A549 (cell line): ENCODE measurements at regions not wholly inside any gene's neighbourhood (a gene's known extent, or its start where the extent isn't known, plus 50 kb on each side); places are given as distances from the start of the nearest gene placed in this dataset.

ENCODE experiments used
- ATAC-seq, 2 experiments: fragments of 200-7000 bp in 1 of 2; fragments of >200 bp in 1 of 2; cut with Nextera tagmentation in 1 of 2; cut with Tn5 transposase in 1 of 2; 3 replicates each; pipeline versions ENCODE4 v1.8.0 to v1.9.1; 2018 to 2020; ENCODE audit warnings: mild to moderate bottlenecking in 1 of 2, moderate library complexity in 1 of 2
- CTCF ChIA-PET: fragments of 300-600 bp; sonication (Branson Sonifier 250); formaldehyde crosslinking; extraction: SDS; loops from one replicate; lab custom pipeline; 2021; ENCODE audit warnings: antibody characterized with exemption, inconsistent platforms; lab: Yijun Ruan, JAX
- POLR2A ChIA-PET: fragments of 350-600 bp; formaldehyde crosslinking; extraction: SDS; loops from one replicate; lab custom pipeline; 2021; ENCODE audit warnings: antibody characterized with exemption, inconsistent platforms; lab: Yijun Ruan, JAX
- DNase-seq, 2 experiments: peaks; one replicate each; pipeline versions ENCODE4 v3.0.0 to v3.0.0-alpha.2; 2011 to 2016; ENCODE audit warnings: low read depth in 1 of 2, low spot score in 1 of 2
- FAIRE-seq: peaks from 2 replicates; lab custom pipeline; 2011; peaks lifted over from hg19 to GRCh38; lab: Jason Lieb, UNC
- H3K27ac ChIP-seq, 2 experiments: fragments of >200 bp; sonication (Bioruptor Twin); formaldehyde crosslinking; 3 replicates each; pipeline ENCODE4 v1.5.1; 2016 to 2017
- H3K4me1 ChIP-seq: fragments of >200 bp; sonication (Bioruptor Twin); formaldehyde crosslinking; 3 replicates; pipeline ENCODE4 v1.6.1; 2016
- H3K4me2 ChIP-seq: fragments of >200 bp; sonication (Bioruptor Twin); formaldehyde crosslinking; 3 replicates; pipeline ENCODE4 v1.6.1; 2016
- H3K4me3 ChIP-seq: fragments of >200 bp; sonication (Bioruptor Twin); formaldehyde crosslinking; 3 replicates; pipeline ENCODE4 v1.5.1; 2016
- H3K9me3 ChIP-seq: fragments of >200 bp; sonication (Bioruptor Twin); formaldehyde crosslinking; 3 replicates; pipeline ENCODE4 v1.6.1; 2016
- BHLHE40 ChIP-seq: IDR thresholded peaks from 2 replicates; pipeline ENCODE4 v1.6.1; 2012; ENCODE audit warnings: low read depth, low read length, inconsistent platforms
- CHD2 ChIP-seq: fragments of 150-350 bp; IDR thresholded peaks from 2 replicates; pipeline ENCODE4 v1.6.1; 2014; ENCODE audit warnings: low read length; ENCODE audit not compliant: partially characterized antibody
- EP300 ChIP-seq, 2 experiments: fragments of >200 bp; sonication (Bioruptor Twin); formaldehyde crosslinking; IDR thresholded peaks; 2 replicates in 1 of 2; 3 replicates in 1 of 2; pipeline ENCODE4 v1.6.1; 2016 to 2017
- ESRRA ChIP-seq: fragments of 150-350 bp; IDR thresholded peaks from 2 replicates; pipeline ENCODE4 v1.6.1; 2014; ENCODE audit warnings: mild to moderate bottlenecking, low read length, borderline replicate concordance
- FOSB ChIP-seq: fragments of 250-450 bp; sonication (Bioruptor Pico); IDR thresholded peaks from 2 replicates; pipeline ENCODE4 v1.5.0; 2020; ENCODE audit warnings: mild to moderate bottlenecking, moderate library complexity
- GATA3 ChIP-seq: IDR thresholded peaks from 2 replicates; pipeline ENCODE4 v1.6.1; 2012; ENCODE audit warnings: borderline replicate concordance
- HOXB13 ChIP-seq: fragments of 250-450 bp; sonication (Bioruptor Pico); IDR thresholded peaks from 2 replicates; pipeline ENCODE4 v1.5.0; 2020; ENCODE audit warnings: low read depth, mild to moderate bottlenecking, moderate library complexity
- JUN ChIP-seq, 2 experiments: fragments of >200 bp; sonication (Bioruptor Twin); formaldehyde crosslinking; IDR thresholded peaks; 2 replicates in 1 of 2; 3 replicates in 1 of 2; pipeline ENCODE4 v1.6.1; 2016 to 2017
- MAFK ChIP-seq: fragments of 450-650 bp; IDR thresholded peaks from 2 replicates; pipeline ENCODE4 v1.6.1; 2014; ENCODE audit not compliant: partially characterized antibody
- MAZ ChIP-seq: fragments of 150-350 bp; IDR thresholded peaks from 2 replicates; pipeline ENCODE4 v1.6.1; 2014; ENCODE audit warnings: antibody characterized with exemption, low read depth, low read length, borderline replicate concordance
- NFE2L2 ChIP-seq: fragments of 150-350 bp; conservative IDR thresholded peaks from 2 replicates; pipeline ENCODE4 v1.6.1; 2014; ENCODE audit warnings: low read length
- NPAS2 ChIP-seq: fragments of 250-450 bp; sonication (Bioruptor Pico); IDR thresholded peaks from 2 replicates; pipeline ENCODE4 v1.8.0; 2022; ENCODE audit warnings: mild to moderate bottlenecking, moderate library complexity, borderline replicate concordance
- PHF8 ChIP-seq: fragments of 200-600 bp; sonication (generic); IDR thresholded peaks from 2 replicates; pipeline ENCODE4 v1.6.1; 2016; ENCODE audit warnings: low read depth, mild to moderate bottlenecking, antibody characterized with exemption, moderate library complexity, borderline replicate concordance
- POLR2A ChIP-seq: IDR thresholded peaks from 2 replicates; pipeline ENCODE4 v1.6.1; 2012; ENCODE audit warnings: mild to moderate bottlenecking, low read length
- RARB ChIP-seq: fragments of 250-450 bp; sonication (Bioruptor Pico); IDR thresholded peaks from 2 replicates; pipeline ENCODE4 v1.8.0; 2021; ENCODE audit warnings: mild to moderate bottlenecking, moderate library complexity
- RCOR1 ChIP-seq: fragments of 150-350 bp; IDR thresholded peaks from 2 replicates; pipeline ENCODE4 v1.6.1; 2014; ENCODE audit warnings: antibody characterized with exemption, low read length, low read depth
- TP53 ChIP-seq: fragments of 250-450 bp; sonication (Bioruptor Pico); IDR thresholded peaks from 2 replicates; pipeline ENCODE4 v1.5.0; 2021; ENCODE audit warnings: mild to moderate bottlenecking, moderate library complexity
- ZFP36 ChIP-seq: fragments of 450-650 bp; IDR thresholded peaks from 2 replicates; pipeline ENCODE4 v1.6.1; 2014; ENCODE audit warnings: borderline replicate concordance; ENCODE audit not compliant: partially characterized antibody
- ZNF302 ChIP-seq: fragments of 250-450 bp; sonication (Bioruptor Pico); IDR thresholded peaks from 2 replicates; pipeline ENCODE4 v1.9.0; 2021; ENCODE audit warnings: inconsistent platforms, mild to moderate bottlenecking, moderate library complexity
- WGBS: methylation state at CpG from one replicate; pipeline ENCODE4 v1.1.6; 2017; ENCODE audit errors: missing lambda C conversion rate; 5-methylcytosine and 5-hydroxymethylcytosine counted together
- TF ChIP-seq, protein P1 (sequence below): fragments of 200-600 bp; sonication (generic); IDR thresholded peaks from 2 replicates; pipeline ENCODE4 v1.6.1; 2016; ENCODE audit warnings: antibody characterized with exemption, mild to moderate bottlenecking, moderate library complexity
- TF ChIP-seq, protein P2 (sequence below): fragments of 250-450 bp; sonication (Bioruptor Pico); IDR thresholded peaks from 2 replicates; pipeline ENCODE4 v1.5.0; 2020; ENCODE audit warnings: low read depth, mild to moderate bottlenecking, moderate library complexity
- TF ChIP-seq, protein P3 (sequence below): fragments of >200 bp; sonication (Bioruptor Twin); formaldehyde crosslinking; IDR thresholded peaks from 3 replicates; pipeline ENCODE4 v1.6.1; 2016

DNA sequence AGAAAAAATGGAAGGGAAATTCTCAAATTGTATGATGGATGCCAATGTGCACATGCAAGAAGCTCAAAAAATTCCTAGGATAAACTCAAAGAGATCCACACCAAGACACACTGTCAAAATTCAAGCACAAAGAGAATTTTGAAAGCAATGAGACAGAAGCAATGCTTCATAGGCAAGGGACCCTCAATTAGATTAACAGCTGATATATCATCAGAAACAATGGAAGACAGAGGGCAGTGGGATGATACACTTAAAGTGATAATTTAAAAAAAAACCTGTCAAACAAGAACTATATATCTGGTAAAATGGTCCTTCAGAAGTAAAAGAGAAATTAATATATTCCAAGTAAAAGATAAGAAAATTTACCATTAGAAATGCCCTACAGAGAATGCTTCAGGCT is 306.3 kb upstream of the PCDH7 start:
- ChIA-PET CTCF (no interaction called here), POLR2A (no interaction called here)
- no peaks in the 10 kb centered on the region for H3K4me1 ChIP-seq
- no peak for ATAC-seq
- no peak overlapping the region for H3K27ac ChIP-seq
- no peak overlapping the region for H3K4me2 ChIP-seq
- TF ChIP-seq, protein P1, sequence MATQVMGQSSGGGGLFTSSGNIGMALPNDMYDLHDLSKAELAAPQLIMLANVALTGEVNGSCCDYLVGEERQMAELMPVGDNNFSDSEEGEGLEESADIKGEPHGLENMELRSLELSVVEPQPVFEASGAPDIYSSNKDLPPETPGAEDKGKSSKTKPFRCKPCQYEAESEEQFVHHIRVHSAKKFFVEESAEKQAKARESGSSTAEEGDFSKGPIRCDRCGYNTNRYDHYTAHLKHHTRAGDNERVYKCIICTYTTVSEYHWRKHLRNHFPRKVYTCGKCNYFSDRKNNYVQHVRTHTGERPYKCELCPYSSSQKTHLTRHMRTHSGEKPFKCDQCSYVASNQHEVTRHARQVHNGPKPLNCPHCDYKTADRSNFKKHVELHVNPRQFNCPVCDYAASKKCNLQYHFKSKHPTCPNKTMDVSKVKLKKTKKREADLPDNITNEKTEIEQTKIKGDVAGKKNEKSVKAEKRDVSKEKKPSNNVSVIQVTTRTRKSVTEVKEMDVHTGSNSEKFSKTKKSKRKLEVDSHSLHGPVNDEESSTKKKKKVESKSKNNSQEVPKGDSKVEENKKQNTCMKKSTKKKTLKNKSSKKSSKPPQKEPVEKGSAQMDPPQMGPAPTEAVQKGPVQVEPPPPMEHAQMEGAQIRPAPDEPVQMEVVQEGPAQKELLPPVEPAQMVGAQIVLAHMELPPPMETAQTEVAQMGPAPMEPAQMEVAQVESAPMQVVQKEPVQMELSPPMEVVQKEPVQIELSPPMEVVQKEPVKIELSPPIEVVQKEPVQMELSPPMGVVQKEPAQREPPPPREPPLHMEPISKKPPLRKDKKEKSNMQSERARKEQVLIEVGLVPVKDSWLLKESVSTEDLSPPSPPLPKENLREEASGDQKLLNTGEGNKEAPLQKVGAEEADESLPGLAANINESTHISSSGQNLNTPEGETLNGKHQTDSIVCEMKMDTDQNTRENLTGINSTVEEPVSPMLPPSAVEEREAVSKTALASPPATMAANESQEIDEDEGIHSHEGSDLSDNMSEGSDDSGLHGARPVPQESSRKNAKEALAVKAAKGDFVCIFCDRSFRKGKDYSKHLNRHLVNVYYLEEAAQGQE, result no peak
- TF ChIP-seq TP53 (no peak), RARB (CRISPR knock-in tag) (no peak), PHF8 (no peak), CHD2 (no peak), BHLHE40 (no peak), EP300 (IDR thresholded peaks at IDR 0.05) (no peak), ESRRA (no peak), NPAS2 (CRISPR knock-in tag) (no peak), JUN (IDR thresholded peaks at IDR 0.05) (no peak), ZNF302 (CRISPR knock-in tag) (no peak), RCOR1 (no peak), NFE2L2 (no peak), GATA3 (no peak), POLR2A (no peak), HOXB13 (CRISPR knock-in tag) (no peak), MAFK (no peak), MAZ (no peak)
- TF ChIP-seq, protein P2, sequence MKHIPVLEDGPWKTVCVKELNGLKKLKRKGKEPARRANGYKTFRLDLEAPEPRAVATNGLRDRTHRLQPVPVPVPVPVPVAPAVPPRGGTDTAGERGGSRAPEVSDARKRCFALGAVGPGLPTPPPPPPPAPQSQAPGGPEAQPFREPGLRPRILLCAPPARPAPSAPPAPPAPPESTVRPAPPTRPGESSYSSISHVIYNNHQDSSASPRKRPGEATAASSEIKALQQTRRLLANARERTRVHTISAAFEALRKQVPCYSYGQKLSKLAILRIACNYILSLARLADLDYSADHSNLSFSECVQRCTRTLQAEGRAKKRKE (CRISPR knock-in tag), result no peak
- TF ChIP-seq, protein P3, sequence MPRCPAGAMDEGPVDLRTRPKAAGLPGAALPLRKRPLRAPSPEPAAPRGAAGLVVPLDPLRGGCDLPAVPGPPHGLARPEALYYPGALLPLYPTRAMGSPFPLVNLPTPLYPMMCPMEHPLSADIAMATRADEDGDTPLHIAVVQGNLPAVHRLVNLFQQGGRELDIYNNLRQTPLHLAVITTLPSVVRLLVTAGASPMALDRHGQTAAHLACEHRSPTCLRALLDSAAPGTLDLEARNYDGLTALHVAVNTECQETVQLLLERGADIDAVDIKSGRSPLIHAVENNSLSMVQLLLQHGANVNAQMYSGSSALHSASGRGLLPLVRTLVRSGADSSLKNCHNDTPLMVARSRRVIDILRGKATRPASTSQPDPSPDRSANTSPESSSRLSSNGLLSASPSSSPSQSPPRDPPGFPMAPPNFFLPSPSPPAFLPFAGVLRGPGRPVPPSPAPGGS, result no peak
- H3K4me3 ChIP-seq, result no peak overlapping the region
- no peak for DNase-seq
- H3K9me3 ChIP-seq, result no peaks in the 10 kb centered on the region
- FAIRE-seq, result no peak

DNA sequence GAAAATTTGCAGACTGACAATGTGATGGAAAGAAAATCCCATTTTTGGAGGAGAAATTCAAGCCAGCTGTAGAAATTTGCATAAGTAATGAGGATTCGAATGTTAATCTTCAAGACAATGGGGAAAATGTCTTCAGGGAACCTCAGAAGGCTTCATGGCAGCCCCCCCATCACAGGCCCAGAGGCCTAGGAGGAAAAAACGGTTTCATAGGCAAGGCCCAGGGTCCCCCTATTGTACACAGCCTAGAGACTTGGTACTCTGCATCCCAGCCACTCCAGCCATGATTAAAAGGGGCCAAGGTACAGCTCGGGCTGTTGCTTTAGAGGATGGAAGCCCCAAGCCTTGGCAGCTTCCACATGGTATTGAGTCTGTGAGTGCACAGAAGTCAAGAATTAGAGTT is 303.6 kb upstream of the PCDH7 start:
- no peak overlapping the region for H3K27ac ChIP-seq
- no peak for FAIRE-seq
- no peak for TF ChIP-seq MAZ
- peak; percentile 79 for TF ChIP-seq ZFP36
- TF ChIP-seq FOSB (CRISPR knock-in tag), result no peak
- TF ChIP-seq, protein P2 (CRISPR knock-in tag), result no peak
- H3K4me2 ChIP-seq, result no peak overlapping the region
- CTCF ChIA-PET, result no interaction called here
- WGBS, result 0% methylated on average over 2 of the region's 3 CpGs
- POLR2A ChIA-PET, result no interaction called here
- DNase-seq, result no peak
- H3K4me1 ChIP-seq, result no peaks in the 10 kb centered on the region
- H3K4me3 ChIP-seq, result no peak overlapping the region
- ATAC-seq, result no peak
- H3K9me3 ChIP-seq, result no peaks in the 10 kb centered on the region
